H9 (cell line): ENCODE measurements at regions not wholly inside any gene's neighbourhood (a gene's known extent, or its start where the extent isn't known, plus 50 kb on each side); places are given as distances from the start of the nearest gene placed in this dataset.

Source experiments
- DNase-seq: peaks from one replicate; pipeline ENCODE4 v3.0.0-alpha.2; 2017
- H2AFZ ChIP-seq: one replicate; pipeline ENCODE4 v1.6.1; 2013; ENCODE audit warnings: mild to moderate bottlenecking, low read length, control low read depth, moderate library complexity
- H2AK5ac ChIP-seq: 2 replicates; pipeline ENCODE4 v1.6.1; 2013; ENCODE audit warnings: low read length, control low read depth, mixed read lengths; ENCODE audit not compliant: insufficient read length
- H2BK120ac ChIP-seq: one replicate; pipeline ENCODE4 v1.6.1; 2013; ENCODE audit warnings: low read depth, mild to moderate bottlenecking, low read length, control low read depth, inconsistent platforms; ENCODE audit not compliant: poor library complexity, severe bottlenecking
- H2BK12ac ChIP-seq: 2 replicates; pipeline ENCODE4 v1.6.1; 2013; ENCODE audit warnings: low read length, control low read depth, mixed read lengths, low read depth; ENCODE audit not compliant: insufficient read length
- H2BK15ac ChIP-seq: 2 replicates; pipeline ENCODE4 v1.6.1; 2013; ENCODE audit warnings: low read depth, low read length, control low read depth
- H2BK20ac ChIP-seq: one replicate; pipeline ENCODE4 v1.6.1; 2013; ENCODE audit warnings: low read depth, mild to moderate bottlenecking, low read length, control low read depth, inconsistent platforms; ENCODE audit not compliant: poor library complexity, severe bottlenecking
- H2BK5ac ChIP-seq: 2 replicates; pipeline ENCODE4 v1.6.1; 2013; ENCODE audit warnings: low read length, control low read depth, mixed read lengths; ENCODE audit not compliant: insufficient read length
- H3K14ac ChIP-seq: 2 replicates; pipeline ENCODE4 v1.6.1; 2013; ENCODE audit warnings: low read length, control low read depth; ENCODE audit not compliant: insufficient read depth
- H3K18ac ChIP-seq: 2 replicates; pipeline ENCODE4 v1.6.1; 2013; ENCODE audit warnings: low read depth, mild to moderate bottlenecking, mixed read lengths, low read length, control low read depth; ENCODE audit not compliant: insufficient read length
- H3K23ac ChIP-seq: 2 replicates; pipeline ENCODE4 v1.6.1; 2013; ENCODE audit warnings: low read length, control low read depth, mixed read lengths, low read depth; ENCODE audit not compliant: insufficient read length
- H3K23me2 ChIP-seq: 2 replicates; pipeline ENCODE4 v1.6.1; 2013; ENCODE audit warnings: low read depth, mild to moderate bottlenecking, mixed read lengths, low read length, control low read depth; ENCODE audit not compliant: insufficient read length, poor library complexity, severe bottlenecking
- H3K27ac ChIP-seq: 2 replicates; pipeline ENCODE4 v1.5.1; 2013; ENCODE audit warnings: low read length, control low read depth, mixed read lengths, low read depth; ENCODE audit not compliant: insufficient read length
- H3K27me3 ChIP-seq: 2 replicates; pipeline ENCODE4 v1.6.1; 2013; ENCODE audit warnings: low read length, control low read depth, inconsistent platforms; ENCODE audit not compliant: insufficient read depth
- H3K4ac ChIP-seq: 2 replicates; pipeline ENCODE4 v1.6.1; 2013; ENCODE audit warnings: low read depth, mild to moderate bottlenecking, control low read depth, inconsistent platforms, low read length, moderate library complexity
- H3K4me1 ChIP-seq: 2 replicates; pipeline ENCODE4 v1.6.1; 2013; ENCODE audit warnings: low read length, control low read depth, inconsistent platforms; ENCODE audit not compliant: insufficient read depth
- H3K4me2 ChIP-seq: 2 replicates; pipeline ENCODE4 v1.6.1; 2013; ENCODE audit warnings: low read length, control low read depth, mixed read lengths; ENCODE audit not compliant: insufficient read length, insufficient read depth
- H3K56ac ChIP-seq: 2 replicates; pipeline ENCODE4 v1.6.1; 2013; ENCODE audit warnings: low read depth, mild to moderate bottlenecking, mixed read lengths, low read length, control low read depth; ENCODE audit not compliant: insufficient read length
- H3K79me1 ChIP-seq: 2 replicates; pipeline ENCODE4 v1.6.1; 2013; ENCODE audit warnings: low read depth, mild to moderate bottlenecking, moderate library complexity, low read length, control low read depth, inconsistent platforms; ENCODE audit not compliant: insufficient read depth, poor library complexity, severe bottlenecking
- H3K79me2 ChIP-seq: 2 replicates; pipeline ENCODE4 v1.6.1; 2013; ENCODE audit warnings: low read length, control low read depth, inconsistent platforms; ENCODE audit not compliant: insufficient read depth
- H3K9ac ChIP-seq: 2 replicates; pipeline ENCODE4 v1.6.1; 2013; ENCODE audit warnings: low read length, control low read depth, mixed read lengths; ENCODE audit not compliant: insufficient read length; ENCODE audit errors: extremely low read depth
- H3K9me3 ChIP-seq: one replicate; pipeline ENCODE4 v1.6.1; 2013; ENCODE audit warnings: low read depth, low read length, inconsistent platforms; ENCODE audit not compliant: control insufficient read depth
- H3T11ph ChIP-seq: one replicate; pipeline ENCODE4 v1.6.1; 2013; ENCODE audit warnings: mild to moderate bottlenecking, low read length, control low read depth, inconsistent platforms
- H4K20me1 ChIP-seq: one replicate; pipeline ENCODE4 v1.6.1; 2013; ENCODE audit not compliant: control insufficient read depth, insufficient read length, insufficient read depth
- H4K5ac ChIP-seq: 2 replicates; pipeline ENCODE4 v1.6.1; 2013; ENCODE audit warnings: low read depth, mild to moderate bottlenecking, mixed read lengths, low read length, control low read depth; ENCODE audit not compliant: insufficient read length
- H4K8ac ChIP-seq: replicated peaks from 2 replicates; pipeline ENCODE4 v1.6.1; 2013; ENCODE audit warnings: low read length, control low read depth, mixed read lengths, low read depth; ENCODE audit not compliant: insufficient read length
- H4K91ac ChIP-seq: 2 replicates; pipeline ENCODE4 v1.6.1; 2013; ENCODE audit warnings: low read depth, mild to moderate bottlenecking, moderate library complexity, mixed read lengths, low read length, control low read depth; ENCODE audit not compliant: insufficient read length
- H3K27ac Mint-ChIP-seq, 3 experiments: 2 replicates in 2 of 3; 3 replicates in 1 of 3; pipeline ENCODE4 v1.8.0; 2020 to 2021; ENCODE audit warnings: mixed read lengths in 3 of 3, mild to moderate bottlenecking in 1 of 3, moderate library complexity in 1 of 3
- H3K27me3 Mint-ChIP-seq: 2 replicates; pipeline ENCODE4 v1.8.0; 2021; ENCODE audit warnings: low read depth, mild to moderate bottlenecking, moderate library complexity, mixed read lengths
- H3K36me3 Mint-ChIP-seq, 3 experiments: 2 replicates in 2 of 3; 3 replicates in 1 of 3; pipeline ENCODE4 v1.8.0; 2020 to 2021; ENCODE audit warnings: low read depth in 3 of 3, mixed read lengths in 3 of 3; ENCODE audit not compliant: insufficient read depth in 1 of 3
- H3K4me1 Mint-ChIP-seq, 2 experiments: 2 replicates each; pipeline ENCODE4 v1.8.0; 2020; ENCODE audit warnings: mixed read lengths in 2 of 2
- H3K4me3 Mint-ChIP-seq, 2 experiments: 2 replicates in 1 of 2; 3 replicates in 1 of 2; pipeline ENCODE4 v1.8.0; 2020 to 2021; ENCODE audit warnings: mild to moderate bottlenecking in 2 of 2, mixed read lengths in 2 of 2, moderate library complexity in 1 of 2
- H3K9me3 Mint-ChIP-seq, 2 experiments: 2 replicates in 1 of 2; 3 replicates in 1 of 2; pipeline ENCODE4 v1.8.0; 2020; ENCODE audit warnings: mild to moderate bottlenecking in 2 of 2, mixed read lengths in 2 of 2, moderate library complexity in 1 of 2
- CTCF ChIP-seq: fragments of 200-600 bp; sonication (generic); conservative IDR thresholded peaks from 3 replicates; pipeline ENCODE4 v1.8.0; 2021; ENCODE audit warnings: antibody characterized with exemption, mild to moderate bottlenecking

GRCh38 chr9:110040788-110041187, 167.2 kb downstream of the C9orf152 start:
- Histone ChIP-seq H3K9ac (no peak overlapping the region), H3K27me3 (no peaks in the 10 kb centered on the region), H2AK5ac (no peak overlapping the region), H3K79me2 (no peaks in the 10 kb centered on the region), H4K20me1 (no peaks in the 10 kb centered on the region), H2BK15ac (no peak overlapping the region), H2BK5ac (no peak overlapping the region), H3K23ac (no peak overlapping the region), H3K9me3 (no peaks in the 10 kb centered on the region), H3K4ac (no peak overlapping the region), H3K14ac (no peak overlapping the region), H2BK20ac (no peak overlapping the region), H2AFZ (no peak overlapping the region), H3K4me1 (no peaks in the 10 kb centered on the region), H3K56ac (no peak overlapping the region), H3T11ph (no peak overlapping the region), H4K8ac (no peak overlapping the region), H4K91ac (no peak overlapping the region), H3K18ac (no peak overlapping the region), H2BK120ac (no peak overlapping the region), H2BK12ac (no peak overlapping the region), H4K5ac (no peak overlapping the region), H3K23me2 (no peaks in the 10 kb centered on the region), H3K27ac (no peak overlapping the region), H3K79me1 (no peaks in the 10 kb centered on the region), H3K4me2 (no peak overlapping the region)
- Mint-ChIP-seq H3K27ac (no peak overlapping the region), H3K4me1 (peaks cover 6 to 11% of the 10 kb centered on the region in 2 experiments; a peak in 3 of 4 replicates), H3K4me3 (no peak overlapping the region), H3K27me3 (peaks cover 21% of the 10 kb centered on the region), H3K9me3 (peaks cover 2 to 5% of the 10 kb centered on the region in 2 experiments; a peak in 2 of 5 replicates), H3K36me3 (peaks cover 0 to 4% (median 1%) of the 10 kb centered on the region in 3 experiments; a peak in 1 of 7 replicates)
- DNase-seq: no peak
- TF ChIP-seq CTCF: no peak
